Cardiac muscle cell (in vitro differentiated cells and primary cell): ENCODE measurements at regions not wholly inside any gene's neighbourhood (a gene's known extent, or its start where the extent isn't known, plus 50 kb on each side); places are given as distances from the start of the nearest gene placed in this dataset.
"Not testable (repeated sequence)": the region's sequence is repeated elsewhere in the genome, so short reads cannot be mapped to it uniquely, and the experiment has no call there.

Experiments used
- DNase-seq, 2 donors: peaks; one replicate each; pipeline versions ENCODE4 v3.0.0 to v3.0.0-alpha.2; 2010 to 2017; ENCODE audit warnings: low read depth in 1 of 2, low spot score in 1 of 2
- H3K27ac ChIP-seq: fragments of 200-600 bp; sonication (generic); 2 replicates; pipeline ENCODE4 v1.5.1; 2016
- H3K27me3 ChIP-seq: fragments of 200-600 bp; sonication (generic); 2 replicates; pipeline ENCODE4 v1.6.0; 2016; ENCODE audit warnings: control low read depth
- H3K36me3 ChIP-seq: fragments of 200-600 bp; sonication (generic); 2 replicates; pipeline ENCODE4 v1.5.1; 2016; ENCODE audit warnings: control low read depth
- H3K4me1 ChIP-seq: fragments of 200-600 bp; sonication (generic); 2 replicates; pipeline ENCODE4 v1.8.1; 2017; ENCODE audit warnings: low read depth, mild to moderate bottlenecking, mixed run types
- H3K4me3 ChIP-seq: fragments of 200-600 bp; sonication (generic); 2 replicates; pipeline ENCODE4 v1.5.1; 2016; ENCODE audit warnings: mild to moderate bottlenecking
- H3K9me3 ChIP-seq: fragments of 200-600 bp; sonication (generic); 2 replicates; pipeline ENCODE4 v1.5.1; 2017; ENCODE audit warnings: low read depth, mild to moderate bottlenecking, control low read depth
- TF ChIP-seq, protein P1 (sequence below): IDR thresholded peaks from 2 replicates; pipeline ENCODE4 v1.5.1; 2012; ENCODE audit warnings: low read depth, mild to moderate bottlenecking, low read length

DNA sequence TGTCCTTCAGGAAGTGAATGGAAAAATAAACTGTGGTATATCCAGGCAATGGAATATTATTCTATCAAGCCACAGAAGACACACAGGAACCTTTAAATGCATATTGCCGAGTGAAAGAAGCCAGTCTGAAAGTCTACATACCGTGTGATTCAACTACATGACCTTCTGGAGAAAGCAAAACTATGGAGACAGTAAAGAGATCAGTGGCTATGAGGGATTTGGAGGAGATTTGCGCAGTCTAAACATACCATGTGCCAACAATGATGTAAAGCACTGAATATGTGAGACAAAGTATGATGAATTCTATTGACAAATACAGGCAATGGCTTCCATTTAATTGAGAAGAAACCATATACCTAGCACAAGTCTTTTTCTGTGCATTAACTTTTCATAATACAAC lies 518.3 kb upstream of the ZNF337 start:
- no peak overlapping the region for H3K27ac ChIP-seq

DNA sequence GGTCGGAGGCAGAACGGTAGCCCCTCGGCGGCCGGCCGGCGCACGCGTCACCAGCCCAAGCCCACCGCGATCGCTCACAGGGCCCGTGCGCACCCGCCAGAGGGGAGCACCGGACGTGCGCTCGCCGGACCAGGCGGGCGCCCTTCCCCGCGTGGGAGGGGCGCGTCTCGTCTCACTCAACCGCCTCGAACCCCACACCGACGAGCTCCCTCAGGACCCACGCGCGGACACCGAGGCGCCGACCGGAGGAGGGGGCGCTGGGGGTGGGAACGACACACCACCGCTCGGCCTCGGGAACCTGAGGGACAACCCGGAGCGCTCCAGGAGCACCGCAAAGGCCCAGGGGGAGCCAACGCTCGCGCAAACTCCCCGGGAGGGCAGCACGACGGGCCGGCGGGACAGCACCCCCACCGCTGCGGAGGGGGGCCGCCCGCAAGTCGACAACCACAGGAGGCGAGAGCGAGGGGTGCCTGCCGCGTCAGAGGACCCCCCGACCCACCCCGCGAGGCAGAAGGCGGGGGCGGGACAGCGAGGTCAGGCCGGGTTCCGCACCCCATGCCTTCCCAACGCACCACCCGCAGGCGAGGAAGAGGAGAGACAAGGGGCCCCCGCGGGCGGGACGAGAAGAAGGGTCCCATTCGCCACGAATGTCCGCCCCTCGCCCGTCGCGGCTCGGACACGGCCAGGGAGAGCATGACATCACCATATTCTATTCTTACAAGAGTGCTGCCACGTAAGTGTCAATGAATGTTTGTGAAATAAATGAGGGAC lies 512.7 kb upstream of the ZNF337 start:
- Histone ChIP-seq H3K4me3 (peak overlapping the region; percentile 17), H3K27ac (no peak overlapping the region), H3K9me3 (no peaks in the 10 kb centered on the region), H3K36me3 (no peaks in the 10 kb centered on the region), H3K27me3 (peaks cover 91% of the 10 kb centered on the region), H3K4me1 (no peaks in the 10 kb centered on the region)
- DNase-seq: peak; percentile 27 to 31
- TF ChIP-seq, protein P1, sequence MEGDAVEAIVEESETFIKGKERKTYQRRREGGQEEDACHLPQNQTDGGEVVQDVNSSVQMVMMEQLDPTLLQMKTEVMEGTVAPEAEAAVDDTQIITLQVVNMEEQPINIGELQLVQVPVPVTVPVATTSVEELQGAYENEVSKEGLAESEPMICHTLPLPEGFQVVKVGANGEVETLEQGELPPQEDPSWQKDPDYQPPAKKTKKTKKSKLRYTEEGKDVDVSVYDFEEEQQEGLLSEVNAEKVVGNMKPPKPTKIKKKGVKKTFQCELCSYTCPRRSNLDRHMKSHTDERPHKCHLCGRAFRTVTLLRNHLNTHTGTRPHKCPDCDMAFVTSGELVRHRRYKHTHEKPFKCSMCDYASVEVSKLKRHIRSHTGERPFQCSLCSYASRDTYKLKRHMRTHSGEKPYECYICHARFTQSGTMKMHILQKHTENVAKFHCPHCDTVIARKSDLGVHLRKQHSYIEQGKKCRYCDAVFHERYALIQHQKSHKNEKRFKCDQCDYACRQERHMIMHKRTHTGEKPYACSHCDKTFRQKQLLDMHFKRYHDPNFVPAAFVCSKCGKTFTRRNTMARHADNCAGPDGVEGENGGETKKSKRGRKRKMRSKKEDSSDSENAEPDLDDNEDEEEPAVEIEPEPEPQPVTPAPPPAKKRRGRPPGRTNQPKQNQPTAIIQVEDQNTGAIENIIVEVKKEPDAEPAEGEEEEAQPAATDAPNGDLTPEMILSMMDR: no peak

More for the DNA sequence above, 518.3 kb upstream of the ZNF337 start:
- H3K9me3 ChIP-seq: no peaks in the 10 kb centered on the region
- H3K27me3 ChIP-seq: peaks cover 51% of the 10 kb centered on the region
- no peak overlapping the region for H3K4me3 ChIP-seq
- no peaks in the 10 kb centered on the region for H3K36me3 ChIP-seq
- DNase-seq: no peak
- TF ChIP-seq, protein P1: no peak
- no peaks in the 10 kb centered on the region for H3K4me1 ChIP-seq

DNA sequence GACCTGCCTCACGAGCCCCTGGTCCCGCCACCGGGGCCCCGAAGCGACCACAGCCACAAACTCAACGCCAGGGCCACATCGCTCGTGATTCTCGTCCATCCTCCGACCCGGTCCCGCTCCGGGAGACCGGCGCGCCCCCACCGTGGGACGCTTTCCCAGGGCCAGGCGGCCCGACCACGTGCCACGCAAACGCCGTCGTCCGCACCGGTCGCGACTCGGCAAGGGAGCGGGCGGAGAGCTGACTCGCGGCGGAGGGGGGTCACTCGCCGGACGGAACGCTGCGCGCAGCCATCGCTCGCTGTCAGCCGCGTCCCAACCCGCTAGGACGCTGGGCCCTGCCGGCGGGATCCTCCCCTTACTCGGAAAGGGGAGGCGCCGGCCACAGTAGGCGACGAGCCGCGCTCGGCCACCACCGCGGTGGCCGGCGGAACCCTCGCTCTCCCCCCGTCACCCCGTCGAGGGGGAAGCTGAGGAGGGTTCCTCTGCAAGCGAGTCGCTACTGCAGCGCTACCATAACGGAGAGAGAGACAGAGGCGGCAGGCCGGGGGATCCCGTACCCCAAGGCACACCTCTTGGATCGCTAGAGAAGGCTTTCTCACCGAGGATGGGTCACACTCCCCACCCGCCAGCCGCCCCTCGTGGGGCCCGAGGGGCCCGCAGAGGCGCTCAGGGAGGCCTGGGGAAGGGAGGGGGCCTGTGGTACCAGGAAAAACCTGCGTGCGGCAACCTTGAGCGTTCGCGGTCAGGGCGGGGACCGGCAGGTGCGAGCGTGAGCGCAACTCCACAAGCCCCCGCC lies 511.8 kb upstream of the ZNF337 start:
- no peaks in the 10 kb centered on the region for H3K9me3 ChIP-seq
- no peaks in the 10 kb centered on the region for H3K36me3 ChIP-seq
- TF ChIP-seq, protein P1: no peak
- peak; percentile 12 to 56 for DNase-seq
- peaks cover 83% of the 10 kb centered on the region for H3K27me3 ChIP-seq
- H3K4me1 ChIP-seq: no peaks in the 10 kb centered on the region
- peak overlapping the region; percentile 17 for H3K4me3 ChIP-seq
- no peak overlapping the region for H3K27ac ChIP-seq

DNA sequence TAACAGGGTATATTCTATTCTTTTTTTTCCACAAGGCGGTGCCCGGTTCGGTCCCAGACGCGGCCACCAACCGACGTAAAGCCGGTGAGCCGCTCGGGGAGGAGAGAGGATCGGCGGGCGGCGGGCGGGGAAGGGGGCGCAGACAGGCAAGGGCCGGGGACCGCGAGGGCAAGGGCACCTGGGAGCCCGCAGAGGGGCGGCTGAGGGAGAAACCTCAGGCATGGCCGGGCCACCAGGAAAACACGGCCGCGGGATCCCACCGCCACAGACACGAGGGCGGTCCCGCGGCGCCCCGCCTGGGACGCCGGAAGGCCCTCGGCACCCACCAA lies 511.3 kb upstream of the ZNF337 start:
- H3K4me1 ChIP-seq, H3K27ac ChIP-seq, H3K9me3 ChIP-seq, H3K36me3 ChIP-seq: not testable (repeated sequence)
- DNase-seq: peak in 1 of 2 donors; percentile 9
- H3K27me3 ChIP-seq: peaks cover 78% of the 10 kb centered on the region
- peak overlapping the region; percentile 17 for H3K4me3 ChIP-seq

DNA sequence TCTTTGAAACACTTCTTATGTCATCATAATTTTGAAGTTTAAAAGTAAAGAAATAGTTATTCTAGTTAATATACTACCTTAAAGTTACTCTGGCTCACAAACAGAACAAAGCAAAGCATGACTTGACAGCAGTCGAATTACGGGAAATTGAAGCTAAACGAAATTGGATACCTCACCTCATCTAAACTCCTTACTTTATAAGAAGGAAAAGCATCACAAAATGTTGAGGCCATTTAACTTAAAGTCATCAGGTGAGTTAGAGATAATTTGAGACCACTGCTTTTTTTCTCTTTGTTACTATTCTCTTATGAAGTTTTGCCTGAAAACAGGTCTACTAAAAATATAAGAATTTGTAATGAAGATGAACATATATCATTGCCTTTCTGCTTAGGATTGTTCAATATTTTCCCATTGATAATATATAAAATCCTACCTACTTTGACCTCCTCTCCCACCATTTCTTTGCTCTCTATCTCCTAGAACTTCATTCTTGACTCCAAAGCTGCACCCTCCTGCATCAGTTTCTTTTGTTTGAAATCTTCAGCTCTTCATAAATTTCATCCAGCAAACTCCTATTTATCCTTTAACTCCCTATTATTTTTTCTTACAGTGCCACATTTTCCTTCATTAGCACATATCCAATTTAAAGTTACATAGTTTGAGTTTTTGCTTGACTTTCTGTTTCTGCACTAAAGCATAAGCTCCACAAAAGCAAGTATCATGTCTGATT lies 510.7 kb upstream of the ZNF337 start:
- no peaks in the 10 kb centered on the region for H3K4me1 ChIP-seq
- peak overlapping the region; percentile 17 for H3K4me3 ChIP-seq
- H3K9me3 ChIP-seq: no peaks in the 10 kb centered on the region
- H3K27ac ChIP-seq: no peak overlapping the region
- H3K36me3 ChIP-seq: no peaks in the 10 kb centered on the region
- TF ChIP-seq, protein P1: no peak
- DNase-seq: no peak
- peaks cover 73% of the 10 kb centered on the region for H3K27me3 ChIP-seq
